ENCODE measurements at regions not wholly inside any gene's neighbourhood (a gene's known extent, or its start where the extent isn't known, plus 50 kb on each side); places are given as distances from the start of the nearest gene placed in this dataset.
"Not testable (repeated sequence)": the region's sequence is repeated elsewhere in the genome, so short reads cannot be mapped to it uniquely, and the experiment has no call there.

GRCh38 chr10:83517456-83517855 lies 621.9 kb upstream of the GHITM start:
- 89 to 95% methylated on average over 1 of the region's 1 CpG for WGBS, 2 donors
- TF ChIP-seq POLR2A (IDR thresholded peaks at IDR 0.05) (no peak), CTCF (IDR thresholded peaks at IDR 0.05) (no peak)
- DNase-seq = no peak
- Histone ChIP-seq H3K27me3 (no peaks in the 10 kb centered on the region), H3K9me3 (no peaks in the 10 kb centered on the region), H3K27ac (no peak overlapping the region), H3K36me3 (no peaks in the 10 kb centered on the region), H3K4me1 (peaks cover 0 to 4% of the 10 kb centered on the region in 2 donors), H3K4me3 (replicated peaks in 1 of 3) (no peak overlapping the region)
- intact Hi-C loops (cut with DNase I) = no loop called here

- Histone ChIP-seq H3K4me1 (peaks cover 0 to 4% of the 10 kb centered on the region in 2 donors), H3K4me3 (replicated peaks in 1 of 3) (no peak overlapping the region), H3K27ac (no peak overlapping the region), H3K9me3 (no peaks in the 10 kb centered on the region), H3K36me3 (no peaks in the 10 kb centered on the region), H3K27me3 (no peaks in the 10 kb centered on the region)
- TF ChIP-seq CTCF (IDR thresholded peaks at IDR 0.05) (no peak), POLR2A (IDR thresholded peaks at IDR 0.05) (no peak)
- 78 to 89% methylated on average over 4 of the region's 4 CpGs for WGBS, 2 donors
- intact Hi-C loops (cut with DNase I) = no loop called here
- no peak for DNase-seq
Observed at GRCh38 chr10:83518779-83519178, 620.5 kb upstream of the GHITM start.

- H3K4me3 ChIP-seq (replicated peaks in 1 of 3); H3K27ac ChIP-seq; H3K27me3 ChIP-seq; H3K36me3 ChIP-seq; H3K4me1 ChIP-seq; intact Hi-C loops (cut with DNase I); H3K9me3 ChIP-seq; DNase-seq: not testable (repeated sequence)
- 84 to 94% methylated on average over 11 of the region's 11 CpGs for WGBS, 2 donors
Observed at GRCh38 chr10:83520386-83520785, 618.9 kb upstream of the GHITM start.

- TF ChIP-seq POLR2A (IDR thresholded peaks at IDR 0.05) (no peak), CTCF (IDR thresholded peaks at IDR 0.05) (no peak)
- DNase-seq = no peak
- no peaks in the 10 kb centered on the region for H3K9me3 ChIP-seq
- H3K36me3 ChIP-seq = no peaks in the 10 kb centered on the region
- intact Hi-C loops (cut with DNase I) = no loop called here
- H3K27me3 ChIP-seq = no peaks in the 10 kb centered on the region
- no peak overlapping the region for H3K4me3 ChIP-seq (replicated peaks in 1 of 3)
- H3K27ac ChIP-seq = no peak overlapping the region
- H3K4me1 ChIP-seq = no peaks in the 10 kb centered on the region
Observed at GRCh38 chr10:83522456-83522855, 616.9 kb upstream of the GHITM start.

- no peak overlapping the region for H3K4me3 ChIP-seq (replicated peaks in 1 of 3)
- WGBS, 2 donors = 70 to 82% methylated on average over 3 of the region's 3 CpGs
- H3K27me3 ChIP-seq = no peaks in the 10 kb centered on the region
- TF ChIP-seq POLR2A (IDR thresholded peaks at IDR 0.05) (no peak), CTCF (IDR thresholded peaks at IDR 0.05) (no peak)
- no peak overlapping the region for H3K27ac ChIP-seq
- intact Hi-C loops (cut with DNase I) = no loop called here
- no peaks in the 10 kb centered on the region for H3K36me3 ChIP-seq
- no peak for DNase-seq
- no peaks in the 10 kb centered on the region for H3K4me1 ChIP-seq
- H3K9me3 ChIP-seq = no peaks in the 10 kb centered on the region
Observed at GRCh38 chr10:83522881-83523386, 616.4 kb upstream of the GHITM start.

- Histone ChIP-seq H3K4me3 (replicated peaks in 1 of 3) (no peak overlapping the region), H3K27ac (no peak overlapping the region), H3K9me3 (no peaks in the 10 kb centered on the region), H3K36me3 (no peaks in the 10 kb centered on the region), H3K27me3 (no peaks in the 10 kb centered on the region), H3K4me1 (no peaks in the 10 kb centered on the region)
- TF ChIP-seq POLR2A (IDR thresholded peaks at IDR 0.05) = no peak
- TF ChIP-seq CTCF (IDR thresholded peaks at IDR 0.05) = no peak
- no peak for DNase-seq
- intact Hi-C loops (cut with DNase I) = no loop called here
Observed at GRCh38 chr10:83527934-83528333, 611.4 kb upstream of the GHITM start.

Measured in thyroid gland (tissue), 4 donors.